ENCODE measurements at regions not wholly inside any gene's neighbourhood (a gene's known extent, or its start where the extent isn't known, plus 50 kb on each side); places are given as distances from the start of the nearest gene placed in this dataset.
"Not testable (repeated sequence)": the region's sequence is repeated elsewhere in the genome, so short reads cannot be mapped to it uniquely, and the experiment has no call there.

DNA sequence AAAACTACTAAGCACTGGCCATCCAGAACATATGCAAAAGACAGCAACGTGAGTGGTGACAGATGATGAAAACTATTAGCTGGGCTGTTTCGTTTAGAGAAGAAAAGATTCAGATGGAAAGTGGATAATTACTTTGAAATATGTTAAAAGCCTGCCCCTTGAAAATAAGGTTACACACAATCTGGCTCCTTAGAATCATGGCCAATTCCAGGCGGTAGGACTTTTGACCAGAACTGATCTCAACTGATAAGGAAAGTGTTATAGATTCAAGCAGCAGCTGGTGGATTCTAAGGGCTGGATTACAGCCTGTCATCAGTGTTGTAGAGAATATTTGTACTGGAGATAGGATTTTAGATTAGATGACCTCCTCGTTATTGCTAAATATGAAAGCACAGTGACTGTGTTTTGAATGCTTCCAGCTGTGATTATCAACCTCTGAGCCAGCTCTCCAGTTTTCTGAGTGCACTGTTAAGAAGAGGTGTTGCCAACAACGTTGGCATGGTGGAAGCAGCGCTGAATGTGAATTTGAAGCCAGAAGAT lies 75.1 kb downstream of the KBTBD2 start:
- not testable (repeated sequence) for DNase-seq

DNA sequence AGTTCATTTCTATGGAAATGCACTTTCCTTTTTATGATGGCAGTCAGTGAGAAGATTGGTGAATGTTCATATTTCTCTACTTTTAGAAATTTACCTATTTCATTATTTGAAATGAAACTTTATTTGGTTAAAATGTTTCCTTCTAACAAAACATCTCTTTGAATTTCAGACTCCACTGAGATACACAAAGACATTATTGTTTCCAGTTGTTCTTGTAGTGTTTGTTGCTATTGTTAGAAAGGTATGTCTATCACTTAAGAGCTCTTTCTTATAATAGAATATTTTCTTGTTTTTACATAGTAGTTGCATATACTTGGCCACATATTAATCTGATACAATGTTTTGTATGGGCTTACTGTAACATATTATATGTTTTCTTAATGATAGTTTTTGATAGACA lies 76.8 kb downstream of the KBTBD2 start:
- not testable (repeated sequence) for DNase-seq

DNA sequence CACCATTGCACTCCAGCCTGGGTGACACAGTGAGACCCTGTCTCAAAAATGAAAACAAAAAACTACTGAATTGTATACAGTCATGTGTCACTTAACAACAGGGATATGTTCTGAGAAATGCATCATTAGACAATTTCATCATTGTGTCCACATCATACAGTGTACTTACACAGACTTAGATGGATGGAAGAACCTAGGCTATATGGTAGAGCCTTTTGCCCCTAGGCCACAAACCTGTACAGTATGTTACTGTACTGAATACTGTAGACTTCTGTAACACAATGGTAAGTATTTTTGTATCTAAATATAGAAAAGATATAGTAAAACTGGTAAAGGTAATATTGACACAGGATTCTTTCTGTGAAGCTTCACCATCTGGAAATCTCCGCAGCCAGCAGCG lies 81.7 kb downstream of the KBTBD2 start:
- no peak for DNase-seq

DNA sequence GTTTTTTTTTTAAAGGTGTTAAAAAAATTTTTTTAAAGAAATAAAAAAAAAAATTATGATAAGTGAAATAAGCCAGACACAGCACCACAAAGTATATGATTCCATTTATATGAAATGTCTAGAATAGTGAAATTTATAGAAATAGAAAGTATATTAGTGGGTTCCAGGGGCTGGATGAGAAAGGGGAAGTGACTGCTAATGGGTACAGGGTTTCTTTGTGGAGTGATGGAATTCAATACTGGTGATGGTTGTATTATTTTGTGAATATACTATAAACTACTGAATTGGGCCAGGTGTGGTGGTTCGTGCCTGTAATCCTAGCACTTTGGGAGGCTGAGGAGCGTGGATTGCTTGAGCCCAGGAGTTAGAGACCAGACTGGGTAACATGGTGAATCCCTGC lies 82.2 kb downstream of the KBTBD2 start:
- DNase-seq = no peak

DNA sequence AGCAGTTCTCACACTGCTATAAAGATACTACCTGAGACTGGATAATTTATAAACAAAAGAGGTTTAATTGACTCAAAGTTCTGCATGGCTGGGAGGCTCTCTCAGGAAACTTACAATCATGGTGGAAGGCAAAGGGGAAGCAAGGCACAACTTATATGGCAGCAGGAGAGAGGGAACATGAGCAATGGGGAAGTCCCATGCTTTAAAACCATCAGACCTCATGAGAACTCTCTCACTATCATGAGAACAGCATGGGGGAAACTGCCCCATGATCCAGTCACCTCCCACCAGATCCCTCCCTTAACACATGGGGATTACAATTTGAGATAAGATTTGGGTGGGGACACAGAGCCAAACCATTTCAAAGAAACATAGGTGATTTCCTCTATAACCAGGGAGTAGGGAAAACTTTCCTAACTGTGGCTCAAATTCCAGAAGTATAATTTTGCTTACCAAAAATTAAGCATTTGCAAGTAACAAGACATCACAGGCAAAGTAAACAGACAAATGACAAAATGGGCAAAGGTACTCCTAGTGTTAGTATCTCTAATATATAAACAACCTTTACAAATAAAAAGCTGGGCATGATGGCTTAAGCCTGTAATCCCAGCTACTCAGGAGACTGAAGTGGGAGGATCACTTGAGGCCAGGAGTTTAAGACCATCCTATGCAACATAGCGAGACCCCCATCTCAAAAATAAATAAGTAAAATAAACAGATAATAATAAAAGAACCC lies 88.0 kb downstream of the KBTBD2 start:
- no peak for DNase-seq

DNA sequence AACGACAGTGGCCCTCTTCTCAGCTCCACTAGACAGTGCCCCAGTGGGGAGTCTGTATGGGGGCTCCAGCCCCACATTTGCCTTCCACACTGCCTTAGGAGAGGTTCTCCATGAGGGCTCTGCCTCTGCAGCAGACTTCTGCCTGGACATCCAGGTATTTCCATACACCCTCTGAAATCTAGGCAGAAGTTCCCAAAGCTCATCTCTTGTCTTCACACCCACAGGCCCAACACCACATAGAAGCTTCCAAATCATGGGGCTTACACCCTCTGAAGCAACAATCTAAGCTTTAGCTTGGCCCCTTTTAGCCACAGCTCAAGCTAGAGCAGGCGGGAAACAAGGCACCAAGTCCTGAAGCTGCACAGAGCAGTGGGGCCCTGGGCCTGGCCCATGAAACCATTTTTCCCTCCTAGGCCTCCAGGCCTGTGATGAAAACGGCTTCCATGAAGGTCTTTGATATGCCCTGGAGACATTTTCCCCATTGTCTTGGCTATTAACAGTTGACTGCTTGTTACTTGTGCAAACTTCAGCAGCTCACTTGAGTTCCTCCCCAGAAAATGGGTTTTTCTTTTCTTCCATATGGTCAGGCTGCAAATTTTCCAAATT lies 89.2 kb downstream of the KBTBD2 start:
- DNase-seq = no peak

- DNase-seq = not testable (repeated sequence)
Observed at GRCh38 chr7:32793053-32793452, 98.5 kb downstream of the KBTBD2 start.

DNA sequence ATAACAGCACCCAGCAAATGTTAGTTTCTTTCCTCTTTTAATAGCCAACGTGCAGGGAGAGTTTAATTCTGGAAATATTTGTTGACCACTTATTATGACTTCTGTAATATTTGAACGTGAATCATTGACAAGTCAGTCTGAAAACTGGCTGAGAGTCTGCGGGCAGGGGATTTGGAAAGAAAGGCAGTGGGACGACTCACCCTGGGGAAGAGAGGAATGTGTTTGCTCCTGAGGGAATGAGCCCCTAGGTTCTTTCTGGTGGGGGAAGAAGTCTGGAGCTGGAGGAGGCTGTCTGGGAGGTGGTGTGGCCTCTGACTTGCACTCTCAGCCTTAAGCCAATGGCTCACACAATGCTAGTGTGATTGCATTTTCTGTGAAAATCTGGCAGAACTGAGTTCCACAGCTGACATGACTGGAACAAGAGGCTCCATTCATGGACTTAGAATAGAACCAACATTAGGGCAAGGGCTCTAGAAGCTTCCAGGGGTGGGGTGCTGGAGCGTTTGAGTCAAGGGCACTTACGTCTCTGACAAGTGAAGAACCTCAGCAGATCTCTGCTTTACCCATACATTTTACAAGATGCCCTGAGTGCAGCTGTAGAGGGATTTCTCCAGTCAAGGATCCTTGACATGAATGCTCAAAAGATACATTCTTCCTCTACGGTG lies 100.7 kb downstream of the KBTBD2 start:
- DNase-seq = not testable (repeated sequence)

GRCh38 chr7:32789266-32789665 lies 102.3 kb downstream of the KBTBD2 start:
- not testable (repeated sequence) for DNase-seq

DNA sequence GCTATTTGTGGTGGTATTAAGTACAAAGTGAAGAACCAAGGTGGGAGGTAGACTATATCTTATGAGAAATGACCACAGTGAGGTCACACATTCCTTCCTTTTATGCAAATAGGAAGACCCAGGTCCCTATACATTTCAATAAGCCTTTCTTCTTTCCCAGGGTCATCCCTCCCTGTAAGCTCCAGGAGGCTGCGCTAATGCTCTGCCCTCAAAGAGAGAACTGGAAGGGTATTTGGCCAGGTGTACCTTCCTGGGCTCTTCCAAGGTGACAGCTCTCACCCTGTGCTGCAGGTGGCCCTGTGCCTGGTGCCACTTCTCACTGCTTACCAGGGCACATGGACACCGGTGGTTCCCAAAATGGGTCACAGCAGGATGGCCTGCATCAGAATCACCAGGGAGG lies 103.4 kb downstream of the KBTBD2 start:
- not testable (repeated sequence) for DNase-seq

DNA sequence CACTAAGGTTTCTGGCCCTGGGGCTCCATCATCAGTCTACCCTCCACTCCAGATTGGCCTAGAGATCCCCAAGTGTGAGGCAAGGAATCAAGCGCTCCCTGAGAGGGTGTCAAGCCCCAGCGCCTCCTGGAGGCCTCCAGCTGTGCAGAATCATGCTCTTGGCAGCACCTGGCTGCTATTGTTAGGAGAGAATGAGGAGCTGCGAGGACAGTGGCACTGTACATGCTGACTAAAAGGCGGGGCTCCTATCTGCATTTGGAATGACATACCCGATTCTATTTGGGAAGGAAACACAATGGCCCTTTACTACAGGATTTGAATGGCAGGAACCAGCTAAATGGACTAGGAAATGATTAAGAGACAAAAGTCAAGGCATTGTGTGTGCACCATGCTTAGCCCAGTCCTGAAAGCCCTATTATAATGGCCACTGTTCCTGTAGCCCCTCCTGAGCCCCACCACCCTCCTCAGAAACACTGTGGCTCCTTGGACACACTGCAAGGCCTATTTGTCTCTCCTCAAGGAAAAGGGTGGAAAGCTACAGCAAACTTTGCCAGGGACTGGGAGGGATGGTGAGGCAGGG lies 106.1 kb downstream of the KBTBD2 start:
- DNase-seq = not testable (repeated sequence)

GRCh38 chr7:32779895-32780294 lies 111.7 kb downstream of the KBTBD2 start:
- DNase-seq = not testable (repeated sequence)

DNA sequence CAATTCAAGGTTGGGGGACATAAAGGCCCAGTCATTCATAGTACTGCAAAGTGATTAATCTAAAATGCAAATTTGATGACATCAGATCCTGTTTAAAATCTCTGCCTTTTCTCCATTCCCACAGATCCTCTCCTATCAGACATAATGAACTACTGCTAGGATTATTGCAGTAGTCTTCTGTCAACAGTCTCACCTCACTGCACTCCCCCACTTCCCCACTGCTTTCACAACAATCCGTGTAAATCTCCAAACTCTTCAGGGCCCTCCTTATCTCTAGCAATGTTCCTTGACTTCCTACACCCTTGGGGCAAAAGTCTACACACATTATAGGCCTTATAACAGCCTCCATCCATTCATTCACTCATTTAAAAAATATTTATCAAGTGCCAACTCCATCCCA lies 112.4 kb downstream of the KBTBD2 start:
- DNase-seq = no peak

- DNase-seq = not testable (repeated sequence)
Observed at GRCh38 chr7:32777041-32777666, 114.4 kb downstream of the KBTBD2 start.

DNA sequence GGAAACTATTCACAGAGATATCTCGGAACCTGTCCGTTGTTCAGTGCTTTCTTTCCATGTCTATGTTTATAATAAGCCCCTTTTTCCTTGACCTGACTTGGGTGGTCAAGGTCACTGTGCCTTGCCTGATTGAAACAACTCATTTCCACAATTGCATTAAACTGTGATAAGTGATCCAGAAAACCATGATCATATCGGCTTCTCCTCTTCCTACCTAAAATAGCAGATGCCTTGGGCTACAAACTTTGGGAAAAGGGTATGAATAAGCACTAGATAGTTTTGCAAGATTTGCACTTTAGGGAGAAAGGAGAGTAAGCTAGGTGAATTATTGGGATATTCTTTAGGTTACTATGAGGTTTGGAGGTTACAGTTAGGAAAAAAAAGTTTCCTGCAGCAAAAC lies 115.2 kb downstream of the KBTBD2 start:
- not testable (repeated sequence) for DNase-seq

DNA sequence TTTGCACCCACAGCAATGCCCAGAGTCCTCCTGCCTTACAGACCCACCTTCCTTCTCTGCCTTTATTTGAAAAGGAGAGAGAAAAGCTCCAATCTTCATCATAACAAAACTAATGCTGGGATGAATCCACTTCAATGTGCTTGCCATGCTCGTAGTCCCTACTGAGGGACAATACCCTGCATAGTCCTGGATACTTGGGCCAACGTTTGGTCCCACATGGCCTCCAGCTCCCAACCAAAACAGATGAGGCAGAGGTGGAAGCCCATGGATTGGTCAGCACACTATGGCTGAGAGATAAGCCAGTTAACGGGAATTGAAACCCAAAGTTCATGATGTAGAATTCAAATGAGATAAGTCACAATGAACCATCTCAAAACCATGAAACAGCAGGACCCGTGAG lies 115.8 kb downstream of the KBTBD2 start:
- not testable (repeated sequence) for DNase-seq

DNA sequence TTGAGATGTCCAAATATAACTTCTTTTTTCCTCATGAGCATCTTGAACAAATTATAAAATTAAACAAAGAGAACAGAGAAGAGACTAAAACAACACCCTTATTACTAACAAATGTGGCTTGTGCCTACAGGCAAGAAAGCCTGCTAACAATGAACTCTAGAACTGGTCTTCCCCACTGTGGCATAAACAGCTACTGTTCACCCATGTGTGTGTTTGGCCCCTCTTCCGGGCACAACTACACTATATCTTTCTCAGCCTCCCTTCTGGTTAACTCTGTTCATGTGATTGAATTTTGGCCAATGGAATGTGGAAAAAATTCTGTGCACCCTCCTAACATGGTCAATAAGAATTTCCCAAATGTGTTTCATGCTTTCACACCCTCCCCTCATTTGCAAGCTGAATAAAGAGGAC lies 117.0 kb downstream of the KBTBD2 start:
- DNase-seq = no peak

- not testable (repeated sequence) for DNase-seq
Observed at GRCh38 chr7:32768866-32769510, 122.6 kb downstream of the KBTBD2 start.

- DNase-seq = not testable (repeated sequence)
Observed at GRCh38 chr7:32768338-32768737, 123.2 kb downstream of the KBTBD2 start.

DNA sequence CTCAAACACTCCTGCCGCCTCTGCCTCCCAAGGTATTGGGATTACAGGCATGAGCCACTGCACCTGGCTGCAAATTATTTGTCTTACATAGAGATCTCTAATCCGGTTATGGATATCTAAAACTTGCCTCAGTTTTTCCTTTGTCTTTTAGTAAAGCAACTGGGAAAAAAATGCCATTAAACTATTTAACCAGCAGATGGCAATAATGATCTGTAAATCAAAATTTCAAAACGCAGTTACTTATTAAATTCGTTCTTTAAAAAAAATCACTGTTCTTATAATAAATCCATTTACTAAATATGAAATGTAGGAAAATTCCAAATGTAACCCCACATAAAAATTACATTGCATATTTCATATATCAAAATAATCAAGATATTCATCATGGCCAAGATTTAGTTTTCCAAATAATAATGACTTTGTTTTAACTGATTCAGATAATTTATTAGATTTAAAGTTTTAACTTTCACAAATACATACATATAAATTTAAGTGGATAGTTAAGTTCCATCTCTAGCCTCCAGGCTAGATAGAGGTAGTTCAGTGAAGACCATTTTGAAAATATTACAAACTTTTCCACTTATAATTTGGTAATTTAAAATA lies 125.8 kb downstream of the KBTBD2 start:
- not testable (repeated sequence) for DNase-seq

DNA sequence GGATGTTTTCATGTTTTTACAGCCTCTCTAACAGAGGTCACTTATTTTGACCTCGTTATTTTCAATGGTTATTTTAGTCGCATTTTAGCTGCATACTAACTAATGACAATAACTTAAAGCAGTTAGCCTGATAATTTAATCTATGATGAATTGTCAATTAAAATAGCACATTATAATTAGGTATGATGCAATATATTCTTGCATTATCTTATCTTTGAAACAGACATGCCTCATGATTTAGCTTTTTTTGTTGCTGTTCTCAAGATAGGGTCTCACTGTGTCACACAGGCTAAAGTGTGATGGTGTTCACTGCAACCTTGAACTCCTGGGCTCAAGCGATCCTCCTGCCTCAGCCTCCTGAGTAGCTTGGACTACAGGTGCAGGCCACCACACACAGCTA lies 126.4 kb downstream of the KBTBD2 start:
- no peak for DNase-seq

- no peak for DNase-seq
Observed at GRCh38 chr7:32762925-32763293, 128.7 kb downstream of the KBTBD2 start.
